Aorta (tissue), 5 donors: ENCODE measurements at regions not wholly inside any gene's neighbourhood (a gene's known extent, or its start where the extent isn't known, plus 50 kb on each side); places are given as distances from the start of the nearest gene placed in this dataset.
"Not testable (repeated sequence)": the region's sequence is repeated elsewhere in the genome, so short reads cannot be mapped to it uniquely, and the experiment has no call there.

Source experiments
- ATAC-seq: fragments of 200-7000 bp; cut with Tn5 transposase; one replicate; pipeline ENCODE4 v1.9.1; 2022; ENCODE audit warnings: moderate library complexity; ENCODE audit not compliant: low FRiP score
- DNase-seq, 2 donors: peaks; one replicate each; pipeline ENCODE4 v3.0.0-alpha.2; 2020
- H3K27ac ChIP-seq, 2 donors: one replicate each; pipeline ENCODE4 v1.5.1; 2013; ENCODE audit warnings: low read length in 2 of 2, mild to moderate bottlenecking in 2 of 2, moderate library complexity in 2 of 2, control low read depth in 1 of 2, inconsistent platforms in 1 of 2, low read depth in 1 of 2
- H3K27me3 ChIP-seq, 2 donors: one replicate each; pipeline ENCODE4 v1.6.1; 2013; ENCODE audit warnings: control low read depth in 1 of 2, low read length in 1 of 2, mild to moderate bottlenecking in 1 of 2, moderate library complexity in 1 of 2; ENCODE audit not compliant: insufficient read depth in 2 of 2, control insufficient read depth in 1 of 2
- H3K36me3 ChIP-seq, 2 donors: one replicate each; pipeline ENCODE4 v1.6.1; 2013; ENCODE audit warnings: control low read depth in 1 of 2, low read length in 1 of 2, mild to moderate bottlenecking in 1 of 2; ENCODE audit not compliant: insufficient read depth in 2 of 2, control insufficient read depth in 1 of 2
- H3K4me1 ChIP-seq, 2 donors: one replicate each; pipeline ENCODE4 v1.6.1; 2013; ENCODE audit warnings: low read length in 2 of 2, control low read depth in 1 of 2, mild to moderate bottlenecking in 1 of 2, moderate library complexity in 1 of 2; ENCODE audit not compliant: insufficient read depth in 2 of 2, control insufficient read depth in 1 of 2
- H3K4me3 ChIP-seq, 2 donors: one replicate each; pipeline ENCODE4 v1.5.1; 2013; ENCODE audit warnings: low read length in 2 of 2, control low read depth in 1 of 2, mild to moderate bottlenecking in 1 of 2
- H3K9me3 ChIP-seq: one replicate; pipeline ENCODE4 v1.6.1; 2013; ENCODE audit warnings: mild to moderate bottlenecking, low read length; ENCODE audit not compliant: control insufficient read depth
- WGBS, 2 donors: extraction: QIAGEN DNeasy Blood & Tissue Kit; methylation state at CpG; one replicate each; pipeline ENCODE4 v1.1.7; 2013; 5-methylcytosine and 5-hydroxymethylcytosine counted together
- intact Hi-C, 2 donors: fragments of 100-400 bp; cut with DNase I; formaldehyde crosslinking; loops; one replicate each; pipeline versions ENCODE4 v1.14.2 to v1.15.0; 2022
- donor health status: healthy with polysubstance abuse.
- donor health status: Bipolar disorder and iron deficiency.
- donor health status: DM: no; HTN: no; CAD: no.
- donor health status: DM: no; HTN: no; CAD: no.
- donor health status: DM: yes; HTN: yes; CAD: no.

- WGBS, 2 donors, result 48 to 50% methylated on average over 2 of the region's 2 CpGs
- Histone ChIP-seq H3K4me1 (no peaks in the 10 kb centered on the region), H3K27ac (no peak overlapping the region), H3K9me3 (no peaks in the 10 kb centered on the region), H3K36me3 (no peaks in the 10 kb centered on the region), H3K4me3 (no peak overlapping the region), H3K27me3 (no peaks in the 10 kb centered on the region)
- no peak for DNase-seq
- intact Hi-C loops, result no loop called here
- no peak for ATAC-seq
These were observed 909.3 kb upstream of the CDH10 start for GRCh38 chr5:25554077-25554476.

DNA sequence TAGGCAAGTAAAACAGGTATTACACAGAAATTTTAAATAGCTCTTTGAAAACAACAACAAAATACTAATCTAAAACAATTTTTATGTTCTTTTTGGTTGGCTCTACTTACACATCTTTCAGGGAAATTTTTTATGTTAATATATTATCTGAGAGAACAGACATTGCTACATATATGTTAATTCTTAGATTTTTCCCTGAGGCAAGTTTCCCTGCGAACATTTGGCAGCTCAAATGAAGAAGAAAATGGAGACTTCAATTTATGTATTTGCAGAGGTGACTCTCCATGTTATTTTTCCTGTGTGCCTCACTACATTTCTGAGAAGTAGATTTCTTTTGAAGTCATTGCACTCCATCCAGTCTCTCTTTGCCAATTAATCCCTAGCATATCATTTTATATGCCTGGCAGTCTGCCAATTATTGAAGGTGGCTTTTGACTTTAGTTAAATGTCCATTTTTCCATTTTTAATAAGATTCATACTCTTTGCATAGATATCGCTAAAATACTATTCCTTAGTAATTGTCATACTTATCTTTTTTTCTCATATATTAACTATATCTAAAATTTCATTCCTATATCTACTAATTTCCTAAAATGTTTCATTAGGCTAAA is 908.2 kb upstream of the CDH10 start:
- Histone ChIP-seq H3K9me3 (no peaks in the 10 kb centered on the region), H3K27ac (no peak overlapping the region), H3K36me3 (no peaks in the 10 kb centered on the region), H3K4me1 (no peaks in the 10 kb centered on the region), H3K4me3 (no peak overlapping the region), H3K27me3 (no peaks in the 10 kb centered on the region)
- WGBS, 2 donors, result 84 to 86% methylated on average over 2 of the region's 2 CpGs
- ATAC-seq, result no peak
- no peak for DNase-seq
- intact Hi-C loops, result no loop called here

GRCh38 chr5:25550793-25551192 is 906.0 kb upstream of the CDH10 start:
- intact Hi-C loops, result no loop called here
- no peak for DNase-seq
- ATAC-seq, result no peak
- no peaks in the 10 kb centered on the region for H3K27me3 ChIP-seq
- H3K36me3 ChIP-seq, result no peaks in the 10 kb centered on the region
- no peak overlapping the region for H3K4me3 ChIP-seq
- no peak overlapping the region for H3K27ac ChIP-seq
- H3K4me1 ChIP-seq, result no peaks in the 10 kb centered on the region
- no peaks in the 10 kb centered on the region for H3K9me3 ChIP-seq

DNA sequence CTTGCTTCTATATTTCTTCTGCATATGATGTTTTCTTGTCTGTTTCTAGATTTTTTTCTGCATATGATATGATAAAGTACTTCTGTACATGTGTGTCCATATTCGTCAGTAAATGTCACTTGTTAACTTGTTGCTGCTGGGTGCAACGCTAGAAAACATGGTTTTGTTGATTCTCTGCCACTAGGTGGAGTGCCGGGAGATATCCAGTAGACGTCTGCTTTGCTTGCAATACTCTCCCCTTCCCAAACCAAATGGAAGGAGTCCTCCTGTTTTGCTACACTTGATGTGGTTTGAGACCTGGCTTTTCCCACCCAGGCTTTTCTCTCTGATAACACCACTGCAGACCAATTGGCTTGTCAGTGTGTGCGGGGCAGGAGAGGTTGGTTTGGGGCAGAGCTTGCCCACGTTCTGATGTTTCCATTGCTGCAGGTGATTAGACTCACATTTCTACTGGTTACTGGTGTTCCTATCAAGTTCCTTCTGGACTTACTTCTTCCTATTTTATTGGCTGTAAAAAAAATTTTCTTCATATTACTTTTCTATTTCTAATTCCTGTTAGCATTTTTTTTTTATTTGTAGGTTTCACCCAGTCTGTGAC is 900.0 kb upstream of the CDH10 start:
- Histone ChIP-seq H3K27ac (no peak overlapping the region), H3K4me1 (no peaks in the 10 kb centered on the region), H3K27me3 (no peaks in the 10 kb centered on the region), H3K36me3 (no peaks in the 10 kb centered on the region), H3K9me3 (no peaks in the 10 kb centered on the region), H3K4me3 (no peak overlapping the region)
- intact Hi-C loops, result no loop called here
- 22 to 24% methylated on average over 6 of the region's 6 CpGs for WGBS, 2 donors
- no peak for ATAC-seq
- DNase-seq, result no peak

DNA sequence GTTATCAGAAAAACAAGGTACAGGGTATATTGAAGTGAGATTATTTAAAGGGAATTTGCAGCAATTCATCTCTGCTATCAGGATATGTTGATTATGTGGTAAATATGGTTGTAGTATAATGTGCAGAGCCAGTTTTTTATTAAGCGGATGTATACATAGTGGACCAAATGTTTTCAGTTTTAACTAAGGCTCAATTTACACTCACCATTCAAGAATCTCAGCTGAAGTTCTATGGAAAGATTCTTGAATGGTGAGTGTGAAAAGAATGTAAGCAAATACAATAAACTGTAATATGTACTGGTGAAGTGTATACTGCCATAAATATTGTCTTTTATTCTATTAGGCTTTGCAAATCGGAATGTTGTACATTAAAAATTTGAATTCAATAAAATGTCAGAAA is 895.9 kb upstream of the CDH10 start:
- Histone ChIP-seq H3K27me3 (no peaks in the 10 kb centered on the region), H3K4me3 (no peak overlapping the region), H3K4me1 (no peaks in the 10 kb centered on the region), H3K36me3 (no peaks in the 10 kb centered on the region), H3K9me3 (no peaks in the 10 kb centered on the region), H3K27ac (no peak overlapping the region)
- intact Hi-C loops, result no loop called here
- 84 to 88% methylated on average over 2 of the region's 2 CpGs for WGBS, 2 donors
- ATAC-seq (no peak), DNase-seq (no peak)

DNA sequence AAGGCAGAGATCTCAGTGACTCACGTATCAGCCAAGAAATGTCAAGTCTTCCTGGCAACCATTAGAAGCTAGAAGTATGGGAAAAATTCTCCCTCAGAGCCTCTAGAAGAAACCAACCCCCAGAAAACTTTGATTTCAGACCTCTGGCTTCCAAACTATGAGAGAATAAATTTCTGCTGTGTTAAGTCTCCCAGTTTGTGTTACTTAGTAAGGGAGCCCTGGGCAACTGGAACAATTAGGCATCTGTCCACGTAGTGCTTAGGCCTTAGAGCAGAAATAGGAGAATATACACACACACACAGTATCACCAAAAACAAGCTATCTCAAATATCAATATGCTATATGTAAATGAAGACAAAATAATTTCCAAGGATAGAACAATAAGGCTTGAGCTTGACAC is 894.8 kb upstream of the CDH10 start:
- Histone ChIP-seq H3K36me3 (no peaks in the 10 kb centered on the region), H3K27ac (no peak overlapping the region), H3K4me3 (no peak overlapping the region), H3K27me3 (no peaks in the 10 kb centered on the region), H3K9me3 (no peaks in the 10 kb centered on the region), H3K4me1 (no peaks in the 10 kb centered on the region)
- DNase-seq, result no peak
- intact Hi-C loops, result no loop called here
- 43 to 44% methylated on average over 2 of the region's 2 CpGs for WGBS, 2 donors
- no peak for ATAC-seq

DNA sequence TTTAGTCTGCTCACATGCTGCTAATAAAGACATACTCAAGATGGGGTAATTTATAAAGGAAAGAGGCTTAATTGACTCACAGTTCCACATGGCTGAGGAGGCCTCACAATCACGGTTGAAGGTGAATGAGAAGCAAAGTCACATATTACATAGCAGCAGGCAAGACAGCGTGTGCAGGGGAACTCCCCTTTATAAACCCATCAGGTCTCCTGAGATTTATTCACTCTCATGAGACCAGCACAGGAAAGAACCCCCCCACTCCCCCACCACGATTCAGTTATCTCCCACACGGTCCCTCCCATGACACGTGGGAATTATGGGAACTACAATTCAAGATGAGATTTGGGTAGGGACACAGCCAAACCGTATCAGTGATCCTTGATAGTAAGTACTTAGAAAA is 891.7 kb upstream of the CDH10 start:
- ATAC-seq, H3K4me3 ChIP-seq, H3K27ac ChIP-seq, H3K4me1 ChIP-seq, DNase-seq, H3K36me3 ChIP-seq, H3K27me3 ChIP-seq, intact Hi-C loops, H3K9me3 ChIP-seq: not testable (repeated sequence)
- WGBS, 2 donors, result 54 to 65% methylated on average over 6 of the region's 6 CpGs

- no peaks in the 10 kb centered on the region for H3K9me3 ChIP-seq
- no peak overlapping the region for H3K27ac ChIP-seq
- DNase-seq (no peak), ATAC-seq (no peak)
- no peaks in the 10 kb centered on the region for H3K27me3 ChIP-seq
- no peak overlapping the region for H3K4me3 ChIP-seq
- no peaks in the 10 kb centered on the region for H3K36me3 ChIP-seq
- 25 to 47% methylated on average over 2 of the region's 2 CpGs for WGBS, 2 donors
- H3K4me1 ChIP-seq, result no peaks in the 10 kb centered on the region
- intact Hi-C loops, result no loop called here
These were observed 871.4 kb upstream of the CDH10 start for GRCh38 chr5:25516141-25516540.

GRCh38 chr5:25515525-25515924 is 870.7 kb upstream of the CDH10 start:
- Histone ChIP-seq H3K36me3 (no peaks in the 10 kb centered on the region), H3K27ac (no peak overlapping the region), H3K9me3 (no peaks in the 10 kb centered on the region), H3K4me1 (no peaks in the 10 kb centered on the region), H3K4me3 (no peak overlapping the region), H3K27me3 (no peaks in the 10 kb centered on the region)
- no peak for ATAC-seq
- intact Hi-C loops, result no loop called here
- no peak for DNase-seq
- 74 to 77% methylated on average over 2 of the region's 2 CpGs for WGBS, 2 donors
